ENCODE measurements at regions not wholly inside any gene's neighbourhood (a gene's known extent, or its start where the extent isn't known, plus 50 kb on each side); places are given as distances from the start of the nearest gene placed in this dataset.

DNA sequence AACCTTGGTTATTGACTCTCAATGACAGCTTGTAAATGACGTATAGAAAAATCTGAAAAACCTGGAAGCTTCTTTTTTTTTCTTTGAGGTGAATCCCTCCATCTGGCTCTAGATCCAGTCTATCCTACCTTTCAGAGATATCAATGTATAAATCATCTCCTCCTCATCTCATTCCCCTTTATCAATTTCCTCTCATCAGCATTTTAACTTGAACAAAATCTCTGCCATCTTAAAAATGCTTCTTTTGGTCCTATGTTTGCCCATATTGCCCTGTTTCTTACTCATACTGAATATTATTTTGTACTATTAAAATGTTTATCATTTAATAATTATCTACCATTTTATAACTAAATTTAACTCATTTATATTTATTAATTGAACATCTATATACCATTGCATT, 306.7 kb upstream of the TSHZ2 start:
- no peak overlapping the region for H3K4me3 ChIP-seq (ENCODE audit: control insufficient read depth in 1 of 7, extremely low read depth in 1 of 7, insufficient read depth in 4 of 7, low read depth in 2 of 7, low read length in 6 of 7)
- no peaks in the 10 kb centered on the region for H3K4me1 ChIP-seq (ENCODE audit: control extremely low read depth in 1 of 4, control insufficient read depth in 4 of 4, insufficient read depth in 4 of 4, low read length in 3 of 4)
- POLR2A ChIA-PET: no interaction called here
- no peak for DNase-seq
- WGBS (ENCODE audit: insufficient coverage): no CpG with 5 or more reads among the region's 1 CpG
- no peaks in the 10 kb centered on the region for H3K9me3 ChIP-seq (ENCODE audit: control extremely low read depth in 1 of 5, control insufficient read depth in 4 of 5, insufficient read depth in 2 of 5, low read depth in 1 of 5, low read length in 4 of 5)
- CTCF ChIA-PET: no interaction called here
- H3K36me3 ChIP-seq (ENCODE audit: control insufficient read depth in 4 of 4, insufficient read depth in 4 of 4, low read length in 3 of 4): no peaks in the 10 kb centered on the region
- H3K27me3 ChIP-seq (replicated peaks in 2 of 5; ENCODE audit: control insufficient read depth in 4 of 5, insufficient read depth in 5 of 5, low read length in 4 of 5): no peaks in the 10 kb centered on the region
- no peak overlapping the region for H3K27ac ChIP-seq (ENCODE audit: insufficient read depth in 1 of 2, low read depth in 1 of 2, low read length in 2 of 2, poor library complexity in 1 of 2, severe bottlenecking in 2 of 2)

DNA sequence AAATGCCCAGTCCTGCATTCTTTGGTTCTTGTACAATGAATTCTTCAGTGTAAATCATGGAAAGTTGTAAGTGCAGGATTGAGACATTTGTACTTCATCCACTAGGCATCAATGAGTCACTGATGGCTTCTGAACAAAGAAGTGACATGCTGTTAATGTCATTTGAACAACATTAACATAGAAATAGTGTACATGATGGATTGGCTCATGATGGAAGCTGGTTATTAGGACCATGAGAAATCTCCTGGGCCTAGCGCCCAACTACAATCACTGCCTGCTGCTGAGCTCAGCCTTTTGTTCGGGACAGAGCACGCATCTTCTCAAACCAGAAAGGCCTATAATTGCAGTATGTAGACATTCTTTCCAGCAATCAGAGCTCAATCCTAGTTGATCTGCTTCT, 316.8 kb upstream of the TSHZ2 start:
- ChIA-PET POLR2A (no interaction called here), CTCF (no interaction called here)
- Histone ChIP-seq H3K9me3 (ENCODE audit: control extremely low read depth in 1 of 5, control insufficient read depth in 4 of 5, insufficient read depth in 2 of 5, low read depth in 1 of 5, low read length in 4 of 5) (no peaks in the 10 kb centered on the region), H3K4me3 (ENCODE audit: control insufficient read depth in 1 of 7, extremely low read depth in 1 of 7, insufficient read depth in 4 of 7, low read depth in 2 of 7, low read length in 6 of 7) (no peak overlapping the region), H3K27ac (ENCODE audit: insufficient read depth in 1 of 2, low read depth in 1 of 2, low read length in 2 of 2, poor library complexity in 1 of 2, severe bottlenecking in 2 of 2) (no peak overlapping the region), H3K4me1 (ENCODE audit: control extremely low read depth in 1 of 4, control insufficient read depth in 4 of 4, insufficient read depth in 4 of 4, low read length in 3 of 4) (no peaks in the 10 kb centered on the region), H3K36me3 (ENCODE audit: control insufficient read depth in 4 of 4, insufficient read depth in 4 of 4, low read length in 3 of 4) (no peaks in the 10 kb centered on the region), H3K27me3 (replicated peaks in 2 of 5; ENCODE audit: control insufficient read depth in 4 of 5, insufficient read depth in 5 of 5, low read length in 4 of 5) (no peaks in the 10 kb centered on the region)
- no peak for DNase-seq
- WGBS (ENCODE audit: insufficient coverage): 100% methylated on average over 3 of the region's 3 CpGs

DNA sequence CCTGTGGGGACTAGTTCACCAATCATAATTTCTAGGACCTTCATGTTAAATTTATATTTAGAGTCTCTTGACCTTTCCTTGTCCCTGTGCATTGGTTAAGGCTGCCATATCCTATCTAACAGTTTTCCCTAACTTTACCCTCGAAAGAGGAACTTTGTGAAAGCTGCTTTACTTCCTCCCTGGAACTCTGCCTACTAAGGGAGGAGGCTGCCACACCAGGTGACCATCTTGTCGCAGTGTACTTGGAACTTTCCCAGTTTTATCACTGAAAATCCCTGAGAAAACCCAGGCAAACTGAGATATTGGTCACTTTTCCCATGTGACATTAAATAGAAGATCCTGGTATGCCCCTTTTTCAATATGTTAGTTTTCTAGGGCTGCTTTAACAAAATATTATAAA, 317.6 kb upstream of the TSHZ2 start:
- ChIA-PET CTCF (no interaction called here), POLR2A (no interaction called here)
- DNase-seq: no peak
- H3K4me3 ChIP-seq (ENCODE audit: control insufficient read depth in 1 of 7, extremely low read depth in 1 of 7, insufficient read depth in 4 of 7, low read depth in 2 of 7, low read length in 6 of 7): no peak overlapping the region
- 13% methylated on average over 2 of the region's 2 CpGs for WGBS (ENCODE audit: insufficient coverage)
- H3K9me3 ChIP-seq (ENCODE audit: control extremely low read depth in 1 of 5, control insufficient read depth in 4 of 5, insufficient read depth in 2 of 5, low read depth in 1 of 5, low read length in 4 of 5): no peaks in the 10 kb centered on the region
- no peak overlapping the region for H3K27ac ChIP-seq (ENCODE audit: insufficient read depth in 1 of 2, low read depth in 1 of 2, low read length in 2 of 2, poor library complexity in 1 of 2, severe bottlenecking in 2 of 2)
- no peaks in the 10 kb centered on the region for H3K4me1 ChIP-seq (ENCODE audit: control extremely low read depth in 1 of 4, control insufficient read depth in 4 of 4, insufficient read depth in 4 of 4, low read length in 3 of 4)
- H3K36me3 ChIP-seq (ENCODE audit: control insufficient read depth in 4 of 4, insufficient read depth in 4 of 4, low read length in 3 of 4): no peaks in the 10 kb centered on the region
- H3K27me3 ChIP-seq (replicated peaks in 2 of 5; ENCODE audit: control insufficient read depth in 4 of 5, insufficient read depth in 5 of 5, low read length in 4 of 5): no peaks in the 10 kb centered on the region

DNA sequence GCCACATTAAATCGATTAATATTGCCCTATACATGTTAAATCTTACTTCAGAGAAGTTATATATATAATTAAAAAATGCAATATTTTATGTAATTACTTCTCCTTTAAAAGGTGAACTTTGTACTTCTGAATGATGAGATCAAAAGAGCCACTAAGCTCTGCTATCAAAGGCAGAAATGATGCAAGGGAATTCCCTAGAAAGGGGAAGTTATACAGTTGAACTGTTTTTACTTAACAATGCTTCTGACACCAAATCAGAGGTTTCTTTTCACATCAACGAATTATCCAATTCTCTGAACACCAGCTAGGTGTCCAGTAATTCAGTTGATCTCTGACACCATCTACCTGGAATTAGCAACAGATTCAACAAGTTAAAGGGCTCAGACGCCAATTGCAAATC, 319.9 kb upstream of the TSHZ2 start:
- Histone ChIP-seq H3K4me1 (ENCODE audit: control extremely low read depth in 1 of 4, control insufficient read depth in 4 of 4, insufficient read depth in 4 of 4, low read length in 3 of 4) (no peaks in the 10 kb centered on the region), H3K27ac (ENCODE audit: insufficient read depth in 1 of 2, low read depth in 1 of 2, low read length in 2 of 2, poor library complexity in 1 of 2, severe bottlenecking in 2 of 2) (no peak overlapping the region), H3K27me3 (replicated peaks in 2 of 5; ENCODE audit: control insufficient read depth in 4 of 5, insufficient read depth in 5 of 5, low read length in 4 of 5) (no peaks in the 10 kb centered on the region), H3K9me3 (ENCODE audit: control extremely low read depth in 1 of 5, control insufficient read depth in 4 of 5, insufficient read depth in 2 of 5, low read depth in 1 of 5, low read length in 4 of 5) (no peaks in the 10 kb centered on the region), H3K36me3 (ENCODE audit: control insufficient read depth in 4 of 4, insufficient read depth in 4 of 4, low read length in 3 of 4) (no peaks in the 10 kb centered on the region), H3K4me3 (ENCODE audit: control insufficient read depth in 1 of 7, extremely low read depth in 1 of 7, insufficient read depth in 4 of 7, low read depth in 2 of 7, low read length in 6 of 7) (no peak overlapping the region)
- DNase-seq: no peak
- 83% methylated on average over 1 of the region's 3 CpGs for WGBS (ENCODE audit: insufficient coverage)
- POLR2A ChIA-PET: no interaction called here
- CTCF ChIA-PET: no interaction called here

DNA sequence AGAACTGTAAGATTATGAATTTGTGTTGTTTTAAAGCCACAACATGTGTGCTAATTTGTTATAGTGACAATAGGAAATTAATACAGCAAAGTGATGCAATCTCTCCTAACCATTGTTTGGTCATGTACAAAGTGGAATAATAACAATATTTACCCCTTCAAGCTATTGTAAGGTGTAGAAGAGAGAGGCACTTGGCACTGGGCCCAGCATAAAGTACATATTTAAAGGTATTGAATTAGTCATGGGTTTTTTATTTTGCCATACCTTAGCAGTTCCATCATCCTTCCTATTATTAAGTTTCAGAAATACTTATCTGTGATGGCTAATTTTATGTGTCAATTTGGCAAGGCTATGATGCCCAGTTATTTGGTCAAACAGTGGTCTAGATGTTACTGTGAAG, 322.4 kb upstream of the TSHZ2 start:
- ChIA-PET CTCF (no interaction called here), POLR2A (no interaction called here)
- H3K27me3 ChIP-seq (replicated peaks in 2 of 5; ENCODE audit: control insufficient read depth in 4 of 5, insufficient read depth in 5 of 5, low read length in 4 of 5): no peaks in the 10 kb centered on the region
- DNase-seq: no peak
- H3K4me3 ChIP-seq (ENCODE audit: control insufficient read depth in 1 of 7, extremely low read depth in 1 of 7, insufficient read depth in 4 of 7, low read depth in 2 of 7, low read length in 6 of 7): no peak overlapping the region
- H3K27ac ChIP-seq (ENCODE audit: insufficient read depth in 1 of 2, low read depth in 1 of 2, low read length in 2 of 2, poor library complexity in 1 of 2, severe bottlenecking in 2 of 2): no peak overlapping the region
- H3K4me1 ChIP-seq (ENCODE audit: control extremely low read depth in 1 of 4, control insufficient read depth in 4 of 4, insufficient read depth in 4 of 4, low read length in 3 of 4): no peaks in the 10 kb centered on the region
- H3K9me3 ChIP-seq (ENCODE audit: control extremely low read depth in 1 of 5, control insufficient read depth in 4 of 5, insufficient read depth in 2 of 5, low read depth in 1 of 5, low read length in 4 of 5): no peaks in the 10 kb centered on the region
- H3K36me3 ChIP-seq (ENCODE audit: control insufficient read depth in 4 of 4, insufficient read depth in 4 of 4, low read length in 3 of 4): no peaks in the 10 kb centered on the region

DNA sequence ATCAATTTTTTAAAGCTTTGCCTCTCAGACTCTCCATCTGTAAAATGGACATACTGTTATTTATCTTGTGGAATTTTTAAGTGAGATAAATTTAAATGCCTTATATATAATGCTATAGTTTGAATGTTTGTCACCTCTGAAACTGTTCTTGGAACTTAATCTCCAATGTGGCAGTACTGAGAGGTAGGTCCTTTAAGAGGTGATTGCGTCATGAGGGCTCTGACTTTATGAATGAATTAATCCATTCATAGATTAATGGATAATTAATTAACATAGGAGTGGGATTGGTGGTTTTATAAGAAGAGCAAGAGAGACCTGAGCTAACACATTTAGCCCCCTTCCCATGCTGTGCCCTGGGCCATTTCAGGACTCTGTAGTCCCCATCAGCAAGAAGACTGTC, 326.3 kb upstream of the TSHZ2 start:
- Histone ChIP-seq H3K4me3 (ENCODE audit: control insufficient read depth in 1 of 7, extremely low read depth in 1 of 7, insufficient read depth in 4 of 7, low read depth in 2 of 7, low read length in 6 of 7) (no peak overlapping the region), H3K27ac (ENCODE audit: insufficient read depth in 1 of 2, low read depth in 1 of 2, low read length in 2 of 2, poor library complexity in 1 of 2, severe bottlenecking in 2 of 2) (no peak overlapping the region), H3K4me1 (ENCODE audit: control extremely low read depth in 1 of 4, control insufficient read depth in 4 of 4, insufficient read depth in 4 of 4, low read length in 3 of 4) (no peaks in the 10 kb centered on the region), H3K27me3 (replicated peaks in 2 of 5; ENCODE audit: control insufficient read depth in 4 of 5, insufficient read depth in 5 of 5, low read length in 4 of 5) (no peaks in the 10 kb centered on the region), H3K36me3 (ENCODE audit: control insufficient read depth in 4 of 4, insufficient read depth in 4 of 4, low read length in 3 of 4) (no peaks in the 10 kb centered on the region), H3K9me3 (ENCODE audit: control extremely low read depth in 1 of 5, control insufficient read depth in 4 of 5, insufficient read depth in 2 of 5, low read depth in 1 of 5, low read length in 4 of 5) (no peaks in the 10 kb centered on the region)
- ChIA-PET CTCF (no interaction called here), POLR2A (no interaction called here)
- no peak for DNase-seq
- no CpG with 5 or more reads among the region's 1 CpG for WGBS (ENCODE audit: insufficient coverage)

DNA sequence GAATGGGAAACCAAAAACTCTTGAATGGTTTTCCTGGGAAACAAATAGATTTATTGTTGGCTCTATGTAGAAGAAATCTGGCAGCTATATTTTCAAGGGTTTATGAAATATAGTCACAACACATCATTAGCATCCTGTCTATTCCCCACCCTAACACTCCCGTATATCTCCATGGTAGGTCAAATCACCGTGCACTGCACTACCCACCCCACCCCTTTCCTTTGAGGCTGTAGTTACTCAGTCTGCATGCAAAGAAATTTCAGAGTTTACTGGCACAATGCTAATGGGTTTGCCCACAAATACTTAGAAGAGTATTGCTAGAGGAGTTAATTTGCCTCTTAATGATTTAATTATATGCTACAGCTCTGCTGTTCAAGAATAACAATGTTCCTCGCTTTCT, 329.1 kb upstream of the TSHZ2 start:
- H3K36me3 ChIP-seq (ENCODE audit: control insufficient read depth in 4 of 4, insufficient read depth in 4 of 4, low read length in 3 of 4): no peaks in the 10 kb centered on the region
- H3K27me3 ChIP-seq (replicated peaks in 2 of 5; ENCODE audit: control insufficient read depth in 4 of 5, insufficient read depth in 5 of 5, low read length in 4 of 5): no peaks in the 10 kb centered on the region
- ChIA-PET POLR2A (no interaction called here), CTCF (no interaction called here)
- WGBS (ENCODE audit: insufficient coverage): 83% methylated on average over 1 of the region's 3 CpGs
- H3K4me1 ChIP-seq (ENCODE audit: control extremely low read depth in 1 of 4, control insufficient read depth in 4 of 4, insufficient read depth in 4 of 4, low read length in 3 of 4): no peaks in the 10 kb centered on the region
- H3K9me3 ChIP-seq (ENCODE audit: control extremely low read depth in 1 of 5, control insufficient read depth in 4 of 5, insufficient read depth in 2 of 5, low read depth in 1 of 5, low read length in 4 of 5): no peaks in the 10 kb centered on the region
- H3K4me3 ChIP-seq (ENCODE audit: control insufficient read depth in 1 of 7, extremely low read depth in 1 of 7, insufficient read depth in 4 of 7, low read depth in 2 of 7, low read length in 6 of 7): no peak overlapping the region
- no peak for DNase-seq
- H3K27ac ChIP-seq (ENCODE audit: insufficient read depth in 1 of 2, low read depth in 1 of 2, low read length in 2 of 2, poor library complexity in 1 of 2, severe bottlenecking in 2 of 2): no peak overlapping the region

DNA sequence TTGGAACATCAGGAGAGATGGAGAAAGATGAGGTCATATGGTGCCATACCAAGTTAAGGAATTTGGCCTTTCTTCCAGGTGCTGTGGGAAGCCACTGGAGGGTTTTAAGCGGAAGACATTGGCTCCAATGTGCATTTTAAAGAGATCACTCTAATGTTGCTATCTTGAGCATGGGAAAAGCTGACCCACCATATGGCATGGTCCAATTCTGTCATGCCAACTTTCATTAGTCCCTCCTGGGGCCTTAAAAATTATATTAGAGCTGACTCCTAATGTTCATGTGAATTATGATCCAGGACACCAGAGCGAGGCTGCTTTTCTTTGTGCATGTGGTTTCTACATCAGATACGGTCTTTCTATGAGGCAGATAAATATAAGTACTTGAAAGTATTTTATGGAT, 335.0 kb upstream of the TSHZ2 start:
- no peaks in the 10 kb centered on the region for H3K36me3 ChIP-seq (ENCODE audit: control insufficient read depth in 4 of 4, insufficient read depth in 4 of 4, low read length in 3 of 4)
- H3K9me3 ChIP-seq (ENCODE audit: control extremely low read depth in 1 of 5, control insufficient read depth in 4 of 5, insufficient read depth in 2 of 5, low read depth in 1 of 5, low read length in 4 of 5): no peaks in the 10 kb centered on the region
- no peak for DNase-seq
- no peaks in the 10 kb centered on the region for H3K4me1 ChIP-seq (ENCODE audit: control extremely low read depth in 1 of 4, control insufficient read depth in 4 of 4, insufficient read depth in 4 of 4, low read length in 3 of 4)
- no peaks in the 10 kb centered on the region for H3K27me3 ChIP-seq (replicated peaks in 2 of 5; ENCODE audit: control insufficient read depth in 4 of 5, insufficient read depth in 5 of 5, low read length in 4 of 5)
- no peak overlapping the region for H3K4me3 ChIP-seq (ENCODE audit: control insufficient read depth in 1 of 7, extremely low read depth in 1 of 7, insufficient read depth in 4 of 7, low read depth in 2 of 7, low read length in 6 of 7)
- no peak overlapping the region for H3K27ac ChIP-seq (ENCODE audit: insufficient read depth in 1 of 2, low read depth in 1 of 2, low read length in 2 of 2, poor library complexity in 1 of 2, severe bottlenecking in 2 of 2)
- CTCF ChIA-PET: no interaction called here
- POLR2A ChIA-PET: no interaction called here
- 92% methylated on average over 1 of the region's 3 CpGs for WGBS (ENCODE audit: insufficient coverage)
